Testis (tissue), 2 donors: ENCODE measurements at regions not wholly inside any gene's neighbourhood (a gene's known extent, or its start where the extent isn't known, plus 50 kb on each side); places are given as distances from the start of the nearest gene placed in this dataset.
"Not testable (repeated sequence)": the region's sequence is repeated elsewhere in the genome, so short reads cannot be mapped to it uniquely, and the experiment has no call there.

Experiments
- DNase-seq: peaks from one replicate; pipeline ENCODE4 v3.0.0-alpha.2; 2019
- H3K27ac ChIP-seq, 2 donors: fragments of 200-600 bp; sonication (generic); one replicate each; pipeline ENCODE4 v1.5.1; 2019
- H3K27me3 ChIP-seq: fragments of 200-600 bp; sonication (generic); one replicate; pipeline ENCODE4 v1.5.1; 2019
- H3K36me3 ChIP-seq: fragments of 200-600 bp; sonication (generic); one replicate; pipeline ENCODE4 v1.5.1; 2017; ENCODE audit warnings: low read depth; ENCODE audit errors: missing control alignments
- H3K4me1 ChIP-seq: fragments of 200-600 bp; sonication (generic); one replicate; pipeline ENCODE4 v1.5.1; 2019
- H3K4me3 ChIP-seq, 2 donors: fragments of 200-600 bp; sonication (generic); one replicate each; pipeline ENCODE4 v1.5.1; 2017 to 2019
- H3K9me3 ChIP-seq: fragments of 200-600 bp; sonication (generic); one replicate; pipeline ENCODE4 v1.5.1; 2017
- CTCF ChIP-seq, 3 experiments: fragments of 450-650 bp in 2 of 3; fragments of 200-600 bp in 1 of 3; sonication (generic) in 1 of 3; IDR thresholded peaks; one replicate each; pipeline ENCODE4 v1.5.1; 2016 to 2019; ENCODE audit warnings: antibody characterized with exemption in 3 of 3, mild to moderate bottlenecking in 2 of 3, moderate library complexity in 1 of 3
- POLR2A ChIP-seq: fragments of 450-650 bp; IDR thresholded peaks from one replicate; pipeline ENCODE4 v1.6.1; 2017; ENCODE audit warnings: antibody characterized with exemption, mild to moderate bottlenecking, moderate library complexity
- WGBS, 2 donors: methylation state at CpG; one replicate each; pipeline ENCODE4 v1.1.5; 2018; 5-methylcytosine and 5-hydroxymethylcytosine counted together
- intact Hi-C: fragments of 100-400 bp; cut with DNase I; formaldehyde crosslinking; loops from one replicate; pipeline ENCODE4 v1.15.1; 2023; ENCODE audit warnings: low total_unique reads

- H3K4me1 ChIP-seq: no peaks in the 10 kb centered on the region
- no peak overlapping the region for H3K27ac ChIP-seq
- no peaks in the 10 kb centered on the region for H3K27me3 ChIP-seq
- no peaks in the 10 kb centered on the region for H3K9me3 ChIP-seq
- intact Hi-C loops: no loop called here
- H3K36me3 ChIP-seq: no peaks in the 10 kb centered on the region
- no peak for DNase-seq
- TF ChIP-seq CTCF (IDR thresholded peaks at IDR 0.05): no peak
- no peak for TF ChIP-seq POLR2A
- H3K4me3 ChIP-seq: no peak overlapping the region
- 81 to 82% methylated on average over 5 of the region's 5 CpGs for WGBS, 2 donors
Observed at GRCh38 chr6:115750946-115751345, 309.7 kb downstream of the FRK start.

- DNase-seq: no peak
- Histone ChIP-seq H3K9me3 (no peaks in the 10 kb centered on the region), H3K27ac (no peak overlapping the region), H3K27me3 (no peaks in the 10 kb centered on the region), H3K4me3 (no peak overlapping the region), H3K4me1 (no peaks in the 10 kb centered on the region), H3K36me3 (no peaks in the 10 kb centered on the region)
- intact Hi-C loops: no loop called here
- TF ChIP-seq POLR2A: no peak
- TF ChIP-seq CTCF (IDR thresholded peaks at IDR 0.05): no peak
- 79 to 91% methylated on average over 1 of the region's 1 CpG for WGBS, 2 donors
Observed at GRCh38 chr6:115750292-115750691, 310.4 kb downstream of the FRK start.

- Histone ChIP-seq H3K27me3 (no peaks in the 10 kb centered on the region), H3K4me3 (no peak overlapping the region), H3K36me3 (no peaks in the 10 kb centered on the region), H3K9me3 (no peaks in the 10 kb centered on the region), H3K4me1 (no peaks in the 10 kb centered on the region), H3K27ac (no peak overlapping the region)
- DNase-seq: no peak
- 0 to 2% methylated on average over 1 of the region's 1 CpG for WGBS, 2 donors
- intact Hi-C loops: no loop called here
- TF ChIP-seq CTCF (IDR thresholded peaks at IDR 0.05): no peak
- no peak for TF ChIP-seq POLR2A
Observed at GRCh38 chr6:115747719-115748118, 313.0 kb downstream of the FRK start.

GRCh38 chr6:115746583-115746982, 314.1 kb downstream of the FRK start:
- H3K27ac ChIP-seq, H3K27me3 ChIP-seq, H3K4me3 ChIP-seq, intact Hi-C loops, H3K4me1 ChIP-seq, H3K36me3 ChIP-seq, H3K9me3 ChIP-seq, DNase-seq: not testable (repeated sequence)
- 90 to 94% methylated on average over 3 of the region's 3 CpGs for WGBS, 2 donors

GRCh38 chr6:115740907-115741306, 319.8 kb downstream of the FRK start:
- intact Hi-C loops: no loop called here
- TF ChIP-seq POLR2A (no peak), CTCF (IDR thresholded peaks at IDR 0.05) (no peak)
- H3K9me3 ChIP-seq: no peaks in the 10 kb centered on the region
- DNase-seq: no peak
- no peaks in the 10 kb centered on the region for H3K4me1 ChIP-seq
- H3K36me3 ChIP-seq: no peaks in the 10 kb centered on the region
- 63 to 92% methylated on average over 1 of the region's 1 CpG for WGBS, 2 donors
- no peaks in the 10 kb centered on the region for H3K27me3 ChIP-seq
- H3K4me3 ChIP-seq: no peak overlapping the region
- H3K27ac ChIP-seq: no peak overlapping the region
